ENCODE measurements at regions not wholly inside any gene's neighbourhood (a gene's known extent, or its start where the extent isn't known, plus 50 kb on each side); places are given as distances from the start of the nearest gene placed in this dataset.

DNA sequence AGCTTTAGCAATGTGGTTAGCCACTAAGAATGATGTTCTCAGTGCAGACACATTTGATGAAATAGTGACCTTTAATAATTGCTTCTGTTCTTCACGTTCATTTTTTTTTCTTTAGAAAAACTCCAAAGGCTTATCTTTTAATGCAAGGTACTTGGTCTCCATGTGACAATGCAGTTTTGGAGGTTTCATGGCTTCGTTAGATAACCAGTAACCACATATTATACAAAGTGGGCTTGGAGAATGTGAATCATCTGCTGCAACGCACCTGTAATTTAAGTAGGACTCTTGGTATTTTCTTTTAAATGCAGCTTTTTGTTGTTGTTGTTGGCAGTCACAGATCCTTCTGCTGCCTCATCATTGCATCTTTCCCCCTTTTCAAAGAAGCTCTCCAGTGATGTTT, 1606.3 kb downstream of the SUCLG1 start:
- H3K9me3 ChIP-seq (ENCODE audit: control insufficient read depth, insufficient read depth, low read depth, low read length) = no peaks in the 10 kb centered on the region
- ATAC-seq = no peak
- no peak overlapping the region for H3K4me3 ChIP-seq (ENCODE audit: low read depth in 2 of 2, low read length in 2 of 2)
- no peaks in the 10 kb centered on the region for H3K27me3 ChIP-seq (ENCODE audit: control insufficient read depth, insufficient read depth, low read length)
- H3K36me3 ChIP-seq (ENCODE audit: control insufficient read depth, insufficient read depth, low read length) = no peaks in the 10 kb centered on the region
- H3K4me1 ChIP-seq (ENCODE audit: control insufficient read depth, insufficient read depth, low read length) = no peaks in the 10 kb centered on the region
- in situ Hi-C loops (cut with HindIII; ENCODE audit: low pct_unique_long_range_greater_than_20kb, low sequenced_read_pairs) = no loop called here
- ChIA-PET CTCF (no interaction called here), POLR2A (no interaction called here)
- intact Hi-C loops (cut with micrococcal nuclease; ENCODE audit: unreplicated experiment) = no loop called here
- no peak for DNase-seq (ENCODE audit: low read depth, low spot score)
- TF ChIP-seq, protein P1, sequence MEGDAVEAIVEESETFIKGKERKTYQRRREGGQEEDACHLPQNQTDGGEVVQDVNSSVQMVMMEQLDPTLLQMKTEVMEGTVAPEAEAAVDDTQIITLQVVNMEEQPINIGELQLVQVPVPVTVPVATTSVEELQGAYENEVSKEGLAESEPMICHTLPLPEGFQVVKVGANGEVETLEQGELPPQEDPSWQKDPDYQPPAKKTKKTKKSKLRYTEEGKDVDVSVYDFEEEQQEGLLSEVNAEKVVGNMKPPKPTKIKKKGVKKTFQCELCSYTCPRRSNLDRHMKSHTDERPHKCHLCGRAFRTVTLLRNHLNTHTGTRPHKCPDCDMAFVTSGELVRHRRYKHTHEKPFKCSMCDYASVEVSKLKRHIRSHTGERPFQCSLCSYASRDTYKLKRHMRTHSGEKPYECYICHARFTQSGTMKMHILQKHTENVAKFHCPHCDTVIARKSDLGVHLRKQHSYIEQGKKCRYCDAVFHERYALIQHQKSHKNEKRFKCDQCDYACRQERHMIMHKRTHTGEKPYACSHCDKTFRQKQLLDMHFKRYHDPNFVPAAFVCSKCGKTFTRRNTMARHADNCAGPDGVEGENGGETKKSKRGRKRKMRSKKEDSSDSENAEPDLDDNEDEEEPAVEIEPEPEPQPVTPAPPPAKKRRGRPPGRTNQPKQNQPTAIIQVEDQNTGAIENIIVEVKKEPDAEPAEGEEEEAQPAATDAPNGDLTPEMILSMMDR (IDR thresholded peaks at IDR 0.05) = no peak
- TF ChIP-seq POLR2AphosphoS5 (IDR thresholded peaks at IDR 0.05; ENCODE audit: low read depth, low read length) = no peak
- TF ChIP-seq TCF7L2 (IDR thresholded peaks at IDR 0.05; ENCODE audit: low read depth, low read length) = no peak
- no peak for TF ChIP-seq REST (IDR thresholded peaks at IDR 0.05; ENCODE audit: insufficient read depth in 1 of 2, low read depth in 2 of 2, low read length in 1 of 2)
- no peak for TF ChIP-seq SIN3A (IDR thresholded peaks at IDR 0.05; ENCODE audit: borderline replicate concordance, insufficient read depth, low read depth, low read length)
- no peak overlapping the region for H3K27ac ChIP-seq (ENCODE audit: low read length)
- no TSS peak for BruUV-seq (replicated peaks)

GRCh38 chr2:82848285-82848684, 1610.8 kb downstream of the SUCLG1 start:
- ATAC-seq (no peak), DNase-seq (ENCODE audit: low read depth, low spot score) (no peak)
- Histone ChIP-seq H3K36me3 (ENCODE audit: control insufficient read depth, insufficient read depth, low read length) (no peaks in the 10 kb centered on the region), H3K9me3 (ENCODE audit: control insufficient read depth, insufficient read depth, low read depth, low read length) (no peaks in the 10 kb centered on the region), H3K4me3 (ENCODE audit: low read depth in 2 of 2, low read length in 2 of 2) (no peak overlapping the region), H3K4me1 (ENCODE audit: control insufficient read depth, insufficient read depth, low read length) (no peaks in the 10 kb centered on the region), H3K27me3 (ENCODE audit: control insufficient read depth, insufficient read depth, low read length) (no peaks in the 10 kb centered on the region), H3K27ac (ENCODE audit: low read length) (no peak overlapping the region)
- TF ChIP-seq, protein P1 (IDR thresholded peaks at IDR 0.05) = no peak
- TF ChIP-seq REST (IDR thresholded peaks at IDR 0.05; ENCODE audit: insufficient read depth in 1 of 2, low read depth in 2 of 2, low read length in 1 of 2) (no peak), POLR2AphosphoS5 (IDR thresholded peaks at IDR 0.05; ENCODE audit: low read depth, low read length) (no peak), TCF7L2 (IDR thresholded peaks at IDR 0.05; ENCODE audit: low read depth, low read length) (no peak), SIN3A (IDR thresholded peaks at IDR 0.05; ENCODE audit: borderline replicate concordance, insufficient read depth, low read depth, low read length) (no peak)
- CTCF ChIA-PET = no interaction called here
- in situ Hi-C loops (cut with HindIII; ENCODE audit: low pct_unique_long_range_greater_than_20kb, low sequenced_read_pairs) (no loop called here), intact Hi-C loops (cut with micrococcal nuclease; ENCODE audit: unreplicated experiment) (no loop called here)
- no TSS peak for BruUV-seq (replicated peaks)
- POLR2A ChIA-PET = no interaction called here

Data from Panc1 (cell line).